Trophoblast cell (in vitro differentiated cells and primary cell): ENCODE measurements at regions not wholly inside any gene's neighbourhood (a gene's known extent, or its start where the extent isn't known, plus 50 kb on each side); places are given as distances from the start of the nearest gene placed in this dataset.
A peak's percentile ranks its signal among the peaks of the same experiment; 100 is the strongest.

Experiments
- DNase-seq, 2 donors: peaks; one replicate each; pipeline ENCODE4 v3.0.0-alpha.2; 2016
- H2AFZ ChIP-seq: 2 replicates; pipeline ENCODE4 v1.6.1; 2013; ENCODE audit warnings: low read length, moderate library complexity, mild to moderate bottlenecking; ENCODE audit not compliant: insufficient read depth, poor library complexity
- H2AK5ac ChIP-seq: 2 replicates; pipeline ENCODE4 v1.6.1; 2013; ENCODE audit warnings: mild to moderate bottlenecking, low read length
- H2BK120ac ChIP-seq: 2 replicates; pipeline ENCODE4 v1.6.1; 2013; ENCODE audit warnings: low read length, mild to moderate bottlenecking, moderate library complexity; ENCODE audit not compliant: insufficient read depth, poor library complexity
- H2BK12ac ChIP-seq: 2 replicates; pipeline ENCODE4 v1.6.1; 2013; ENCODE audit warnings: mild to moderate bottlenecking, low read length, moderate library complexity
- H2BK5ac ChIP-seq: 2 replicates; pipeline ENCODE4 v1.6.1; 2013; ENCODE audit warnings: low read length, low read depth, moderate library complexity, mild to moderate bottlenecking; ENCODE audit not compliant: poor library complexity
- H3K14ac ChIP-seq: 2 replicates; pipeline ENCODE4 v1.6.1; 2013; ENCODE audit warnings: mild to moderate bottlenecking, low read length
- H3K18ac ChIP-seq: 2 replicates; pipeline ENCODE4 v1.6.1; 2013; ENCODE audit warnings: mild to moderate bottlenecking, low read length
- H3K23ac ChIP-seq: 2 replicates; pipeline ENCODE4 v1.6.1; 2013; ENCODE audit warnings: low read length
- H3K27ac ChIP-seq: 2 replicates; pipeline ENCODE4 v1.5.1; 2013; ENCODE audit warnings: low read depth, mild to moderate bottlenecking, inconsistent platforms, low read length, moderate library complexity
- H3K27me3 ChIP-seq: 2 replicates; pipeline ENCODE4 v1.6.1; 2013; ENCODE audit warnings: inconsistent platforms, mild to moderate bottlenecking, low read length, moderate library complexity; ENCODE audit not compliant: insufficient read depth
- H3K36me3 ChIP-seq, 2 experiments: 1 replicate in 1 of 2; 2 replicates in 1 of 2; pipeline ENCODE4 v1.6.1; 2013; ENCODE audit warnings: low read length in 2 of 2, mild to moderate bottlenecking in 2 of 2, moderate library complexity in 1 of 2; ENCODE audit not compliant: insufficient read depth in 2 of 2, control insufficient read depth in 1 of 2
- H3K4ac ChIP-seq: 2 replicates; pipeline ENCODE4 v1.6.1; 2013; ENCODE audit warnings: low read depth, mild to moderate bottlenecking, low read length, moderate library complexity
- H3K4me1 ChIP-seq, 2 experiments: 1 replicate in 1 of 2; 2 replicates in 1 of 2; pipeline ENCODE4 v1.6.1; 2013; ENCODE audit warnings: low read length in 2 of 2, mild to moderate bottlenecking in 2 of 2, moderate library complexity in 1 of 2; ENCODE audit not compliant: insufficient read depth in 2 of 2, control insufficient read depth in 1 of 2
- H3K4me2 ChIP-seq: 2 replicates; pipeline ENCODE4 v1.6.1; 2013; ENCODE audit warnings: inconsistent platforms, mild to moderate bottlenecking, low read length, moderate library complexity
- H3K4me3 ChIP-seq: 2 replicates; pipeline ENCODE4 v1.5.1; 2013; ENCODE audit warnings: mild to moderate bottlenecking, low read depth, low read length, inconsistent platforms
- H3K79me1 ChIP-seq: one replicate; pipeline ENCODE4 v1.6.1; 2013; ENCODE audit warnings: low read length
- H3K79me2 ChIP-seq: 2 replicates; pipeline ENCODE4 v1.6.1; 2013; ENCODE audit warnings: low read length, mild to moderate bottlenecking; ENCODE audit not compliant: control insufficient read depth, insufficient read depth, poor library complexity
- H3K9ac ChIP-seq: 2 replicates; pipeline ENCODE4 v1.6.1; 2013; ENCODE audit warnings: mild to moderate bottlenecking, low read length
- H3K9me3 ChIP-seq: 2 replicates; pipeline ENCODE4 v1.6.1; 2013; ENCODE audit warnings: low read depth, mild to moderate bottlenecking, control low read depth, inconsistent platforms, low read length; ENCODE audit not compliant: insufficient read depth
- H4K12ac ChIP-seq: 2 replicates; pipeline ENCODE4 v1.6.1; 2013; ENCODE audit warnings: low read depth, mild to moderate bottlenecking, low read length, moderate library complexity
- H4K8ac ChIP-seq: 2 replicates; pipeline ENCODE4 v1.6.1; 2013; ENCODE audit warnings: low read depth, mild to moderate bottlenecking, low read length, moderate library complexity
- H4K91ac ChIP-seq: one replicate; pipeline ENCODE4 v1.6.1; 2013; ENCODE audit warnings: low read depth, mild to moderate bottlenecking, low read length, moderate library complexity
- WGBS: extraction: QIAGEN DNeasy Blood & Tissue Kit; methylation state at CpG from one replicate; pipeline ENCODE4 v1.1.7; 2013; ENCODE audit warnings: missing lambda C conversion rate; ENCODE audit not compliant: insufficient read length, insufficient coverage; ENCODE audit errors: extremely low coverage; 5-methylcytosine and 5-hydroxymethylcytosine counted together

GRCh38 chr7:26090927-26091519, 61.0 kb upstream of the NFE2L3 start:
- Histone ChIP-seq H3K23ac (no peak overlapping the region), H3K4ac (no peak overlapping the region), H4K91ac (no peak overlapping the region), H3K14ac (no peak overlapping the region), H3K27me3 (no peaks in the 10 kb centered on the region), H3K27ac (no peak overlapping the region), H3K4me2 (no peak overlapping the region), H3K9me3 (no peaks in the 10 kb centered on the region), H2BK12ac (no peak overlapping the region), H2BK120ac (no peak overlapping the region), H3K79me2 (peaks cover 2% of the 10 kb centered on the region), H4K8ac (no peak overlapping the region), H2BK5ac (no peak overlapping the region), H3K4me3 (no peak overlapping the region), H3K9ac (no peak overlapping the region), H2AFZ (no peak overlapping the region), H3K79me1 (peaks cover 11% of the 10 kb centered on the region), H3K4me1 (peaks cover 0 to 2% of the 10 kb centered on the region in 2 experiments), H3K36me3 (no peaks in the 10 kb centered on the region), H2AK5ac (no peak overlapping the region), H3K18ac (no peak overlapping the region), H4K12ac (no peak overlapping the region)
- no CpG with 5 or more reads among the region's 6 CpGs for WGBS
- peak in 1 of 2 donors; percentile 59 for DNase-seq

GRCh38 chr7:26091933-26092332, 60.1 kb upstream of the NFE2L3 start:
- H2BK120ac ChIP-seq = no peak overlapping the region
- no peak overlapping the region for H4K91ac ChIP-seq
- no peak overlapping the region for H3K9ac ChIP-seq
- no CpG with 5 or more reads among the region's 4 CpGs for whole genome bisulfite sequencing
- no peak overlapping the region for H4K8ac ChIP-seq
- no peak overlapping the region for H3K18ac ChIP-seq
- peaks cover 12% of the 10 kb centered on the region for H3K79me1 ChIP-seq
- no peak overlapping the region for H3K4ac ChIP-seq
- no peak overlapping the region for H2AK5ac ChIP-seq
- no peak overlapping the region for H2BK5ac ChIP-seq
- no peak overlapping the region for H3K14ac ChIP-seq
- H3K9me3 ChIP-seq = no peaks in the 10 kb centered on the region
- peak in 1 of 2 donors; percentile 47 for DNase-seq
- no peak overlapping the region for H3K4me3 ChIP-seq
- no peak overlapping the region for H2AFZ ChIP-seq
- H3K27me3 ChIP-seq = no peaks in the 10 kb centered on the region
- peaks cover 0 to 2% of the 10 kb centered on the region in 2 experiments for H3K4me1 ChIP-seq
- H2BK12ac ChIP-seq = no peak overlapping the region
- H3K4me2 ChIP-seq = no peak overlapping the region
- H3K79me2 ChIP-seq = peaks cover 1% of the 10 kb centered on the region
- no peak overlapping the region for H4K12ac ChIP-seq
- no peaks in the 10 kb centered on the region for H3K36me3 ChIP-seq
- no peak overlapping the region for H3K23ac ChIP-seq
- no peak overlapping the region for H3K27ac ChIP-seq

GRCh38 chr7:26093023-26093422, 59.0 kb upstream of the NFE2L3 start:
- Histone ChIP-seq H2AK5ac (no peak overlapping the region), H3K4me1 (no peaks in the 10 kb centered on the region), H2BK120ac (no peak overlapping the region), H4K12ac (no peak overlapping the region), H3K4me2 (no peak overlapping the region), H4K8ac (no peak overlapping the region), H3K79me2 (no peaks in the 10 kb centered on the region), H3K23ac (no peak overlapping the region), H3K27ac (no peak overlapping the region), H3K36me3 (no peaks in the 10 kb centered on the region), H3K79me1 (peaks cover 9% of the 10 kb centered on the region), H2BK12ac (no peak overlapping the region), H3K4me3 (no peak overlapping the region), H3K9ac (no peak overlapping the region), H3K14ac (no peak overlapping the region), H3K4ac (no peak overlapping the region), H4K91ac (no peak overlapping the region), H3K27me3 (no peaks in the 10 kb centered on the region), H2AFZ (no peak overlapping the region), H3K18ac (no peak overlapping the region), H3K9me3 (no peaks in the 10 kb centered on the region), H2BK5ac (no peak overlapping the region)
- no peak for DNase-seq

DNA sequence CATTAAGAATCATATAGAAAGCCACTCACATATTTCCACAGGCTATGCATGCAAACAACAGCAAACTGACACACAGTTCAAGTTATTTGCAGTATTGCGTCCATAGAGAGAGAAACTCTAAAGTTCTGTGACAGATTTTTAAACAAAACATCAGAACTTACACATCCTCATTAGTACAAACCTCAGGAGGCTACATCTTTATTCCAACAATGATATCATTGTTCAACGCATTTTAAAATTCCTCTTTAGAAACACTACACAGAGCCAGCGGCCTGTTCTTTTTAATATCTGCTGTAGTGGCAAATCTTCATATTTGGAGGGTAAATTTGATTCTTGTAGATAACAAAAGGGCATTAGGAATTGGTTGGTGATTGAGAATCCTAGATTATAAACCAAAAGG, 55.9 kb upstream of the NFE2L3 start:
- no peak overlapping the region for H3K4me3 ChIP-seq
- no peak for DNase-seq
- no peak overlapping the region for H3K23ac ChIP-seq
- no peak overlapping the region for H3K4ac ChIP-seq
- H3K36me3 ChIP-seq = no peaks in the 10 kb centered on the region
- H2AK5ac ChIP-seq = no peak overlapping the region
- no peak overlapping the region for H4K12ac ChIP-seq
- H2BK12ac ChIP-seq = no peak overlapping the region
- no peak overlapping the region for H3K14ac ChIP-seq
- no peak overlapping the region for H2BK5ac ChIP-seq
- H3K18ac ChIP-seq = no peak overlapping the region
- H3K9me3 ChIP-seq = no peaks in the 10 kb centered on the region
- H2BK120ac ChIP-seq = no peak overlapping the region
- H4K8ac ChIP-seq = no peak overlapping the region
- H3K27ac ChIP-seq = peak overlapping the region; percentile 11
- H3K79me1 ChIP-seq = peaks cover 7% of the 10 kb centered on the region
- H2AFZ ChIP-seq = no peak overlapping the region
- no peaks in the 10 kb centered on the region for H3K79me2 ChIP-seq
- H3K4me2 ChIP-seq = no peak overlapping the region
- no peaks in the 10 kb centered on the region for H3K4me1 ChIP-seq
- no peak overlapping the region for H4K91ac ChIP-seq
- H3K9ac ChIP-seq = no peak overlapping the region
- no peaks in the 10 kb centered on the region for H3K27me3 ChIP-seq
- WGBS = no CpG with 5 or more reads among the region's 3 CpGs
